ENCODE measurements at regions not wholly inside any gene's neighbourhood (a gene's known extent, or its start where the extent isn't known, plus 50 kb on each side); places are given as distances from the start of the nearest gene placed in this dataset.

DNA sequence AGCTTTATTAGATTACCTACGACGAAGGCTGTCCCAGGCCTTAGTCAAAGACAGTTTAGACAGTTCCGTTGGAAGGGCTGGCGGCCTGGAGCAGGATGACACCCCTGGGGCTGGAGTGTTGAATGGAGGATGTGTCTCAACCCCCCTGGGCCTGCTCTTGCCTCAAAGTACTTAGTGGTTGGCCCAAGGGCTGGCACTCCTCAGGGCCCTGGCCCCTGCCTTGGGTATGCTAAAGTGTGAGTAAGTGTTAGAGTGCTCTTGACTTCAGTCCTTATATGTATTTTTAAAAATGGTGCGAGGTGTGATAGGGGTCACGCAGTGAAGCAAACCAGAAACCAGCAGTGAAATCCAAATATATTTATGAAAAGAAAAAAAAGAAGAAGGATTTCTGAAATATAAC is 261.6 kb downstream of the KTN1 start:
- no CpG with 5 or more reads among the region's 6 CpGs for WGBS, 2 experiments (ENCODE audit: extremely low coverage in 2 of 2, insufficient read length in 1 of 2)
- H3K56ac ChIP-seq (ENCODE audit: extremely low read depth, insufficient read depth, low read length) = no peak overlapping the region
- no peak overlapping the region for H3K4me3 ChIP-seq (ENCODE audit: insufficient read depth, low read depth, low read length)
- H3K79me1 ChIP-seq (ENCODE audit: low read depth in 1 of 2, low read length in 2 of 2) = no peaks in the 10 kb centered on the region
- dilution Hi-C loops (cut with HindIII; ENCODE audit: low sequenced_read_pairs, unreplicated experiment) (no loop called here), intact Hi-C loops (cut with micrococcal nuclease) (loop anchor here (5.0 to 10.0 kb wide), 2 partner anchors 501 to 633 kb away; no protein-coding TSS in a partner anchor), in situ Hi-C loops (cut with MboI; ENCODE audit: low sequenced_read_pairs) (loop anchor here (10.0 kb wide), 1 partner anchor 503 kb away; no protein-coding TSS in a partner anchor)
- TF ChIP-seq POLR2A (IDR thresholded peaks at IDR 0.05; ENCODE audit: low read depth, low read length) (no peak), CTCF (conservative IDR thresholded peaks at IDR 0.05; ENCODE audit: low read depth, low read length) (no peak)
- H3K36me3 ChIP-seq (ENCODE audit: control insufficient read depth, insufficient read depth, low read length) = no peaks in the 10 kb centered on the region
- BruUV-seq (replicated peaks) = no TSS peak
- no peak overlapping the region for H2BK5ac ChIP-seq (ENCODE audit: low read depth, low read length, poor library complexity, severe bottlenecking)
- no peak overlapping the region for H2AK9ac ChIP-seq (replicated peaks; ENCODE audit: low read depth, low read length, poor library complexity)
- no peaks in the 10 kb centered on the region for H3K9me1 ChIP-seq (ENCODE audit: insufficient read depth, low read length)
- no peak overlapping the region for H3K18ac ChIP-seq (ENCODE audit: low read depth, low read length)
- no peak overlapping the region for H3K4ac ChIP-seq (ENCODE audit: low read depth, low read length)
- H4K91ac ChIP-seq (ENCODE audit: insufficient read depth, low read depth, low read length) = no peak overlapping the region
- H3K4me1 ChIP-seq (ENCODE audit: control insufficient read depth, insufficient read depth, low read length) = peaks cover 10% of the 10 kb centered on the region
- H4K20me1 ChIP-seq (ENCODE audit: insufficient read depth, low read length) = no peaks in the 10 kb centered on the region
- DNase-seq (no peak), ATAC-seq (ENCODE audit: low read depth) (no peak)
- no peak overlapping the region for H4K5ac ChIP-seq (ENCODE audit: low read depth, low read length)
- no peak overlapping the region for H3K4me2 ChIP-seq (ENCODE audit: low read depth, low read length)
- H2AFZ ChIP-seq (replicated peaks; ENCODE audit: low read length, poor library complexity) = no peak overlapping the region
- no peak overlapping the region for H2BK120ac ChIP-seq (ENCODE audit: low read depth, low read length)
- no peak overlapping the region for H2BK15ac ChIP-seq (ENCODE audit: low read depth, low read length)
- H4K8ac ChIP-seq (ENCODE audit: low read depth in 2 of 2, low read length in 2 of 2) = no peak overlapping the region
- no peak overlapping the region for H2AK5ac ChIP-seq (ENCODE audit: low read depth, low read length)
- POLR2A ChIA-PET (ENCODE audit: unreplicated experiment) = no interaction called here
- H3K27me3 ChIP-seq (ENCODE audit: control insufficient read depth, insufficient read depth, low read length) = no peaks in the 10 kb centered on the region
- no peak overlapping the region for H3K14ac ChIP-seq (replicated peaks; ENCODE audit: low read depth, low read length)
- CTCF ChIA-PET = interaction anchor here (1.6 kb wide), 1 partner anchor 499 kb away, joined by 5 read pairs; no protein-coding TSS in a partner anchor
- no peaks in the 10 kb centered on the region; the same call in 1 of the 2 replicates for H3K9me3 ChIP-seq (ENCODE audit: control insufficient read depth, insufficient read depth, low read length)
- no peak overlapping the region for H3K23ac ChIP-seq (ENCODE audit: low read depth, low read length)
- H2BK20ac ChIP-seq (ENCODE audit: low read depth, low read length) = no peak overlapping the region
- no peak overlapping the region for H3K27ac ChIP-seq (ENCODE audit: insufficient read depth, low read length)
- no peak overlapping the region for H3K9ac ChIP-seq (ENCODE audit: low read depth, low read length)
